DOHH2 (cell line): ENCODE measurements at regions not wholly inside any gene's neighbourhood (a gene's known extent, or its start where the extent isn't known, plus 50 kb on each side); places are given as distances from the start of the nearest gene placed in this dataset.
A peak's percentile ranks its signal among the peaks of the same experiment; 100 is the strongest.

Experiments
- H3F3A ChIP-seq: fragments of 200-600 bp; sonication (generic), shearing (Covaris generic); 2 replicates; pipeline ENCODE4 v1.6.0; 2016; ENCODE audit warnings: antibody characterized with exemption, mild to moderate bottlenecking; ENCODE audit not compliant: control insufficient read depth, insufficient read depth
- H3K27ac ChIP-seq: fragments of 200-600 bp; sonication (generic); 2 replicates; pipeline ENCODE4 v1.5.1; 2014; ENCODE audit warnings: low read depth, mild to moderate bottlenecking, low read length, moderate library complexity
- H3K27me3 ChIP-seq: fragments of 200-600 bp; sonication (generic); 2 replicates; pipeline ENCODE4 v1.6.1; 2014; ENCODE audit warnings: mild to moderate bottlenecking, low read length, mixed read lengths; ENCODE audit not compliant: control insufficient read depth
- H3K36me3 ChIP-seq: fragments of 200-600 bp; sonication (generic); 2 replicates; pipeline ENCODE4 v1.6.1; 2014; ENCODE audit warnings: mild to moderate bottlenecking, low read length, moderate library complexity, mixed read lengths; ENCODE audit not compliant: control insufficient read depth
- H3K4me1 ChIP-seq: fragments of 200-600 bp; sonication (generic); 2 replicates; pipeline ENCODE4 v1.6.1; 2014; ENCODE audit warnings: mild to moderate bottlenecking, low read length, mixed read lengths; ENCODE audit not compliant: control insufficient read depth
- H3K4me2 ChIP-seq: fragments of 200-600 bp; sonication (generic); 2 replicates; pipeline ENCODE4 v1.6.0; 2014; ENCODE audit warnings: mild to moderate bottlenecking, low read length, moderate library complexity
- H3K4me3 ChIP-seq: fragments of 200-600 bp; sonication (generic); 2 replicates; pipeline ENCODE4 v1.5.1; 2014; ENCODE audit warnings: mild to moderate bottlenecking, low read length, mixed read lengths
- H3K79me2 ChIP-seq: fragments of 200-600 bp; sonication (generic); 2 replicates; pipeline ENCODE4 v1.6.1; 2014; ENCODE audit warnings: mild to moderate bottlenecking, low read length, mixed read lengths; ENCODE audit not compliant: control insufficient read depth
- H3K9me2 ChIP-seq: fragments of 200-600 bp; sonication (generic); replicated peaks from 2 replicates; pipeline ENCODE4 v1.6.1; 2014; ENCODE audit warnings: mild to moderate bottlenecking, low read length, mixed read lengths; ENCODE audit not compliant: control insufficient read depth
- H3K9me3 ChIP-seq: fragments of 200-600 bp; sonication (generic); 2 replicates; pipeline ENCODE4 v1.6.1; 2014; ENCODE audit warnings: antibody characterized with exemption, low read length, mixed read lengths; ENCODE audit not compliant: control insufficient read depth, insufficient read depth
- H4K20me1 ChIP-seq: fragments of 200-600 bp; sonication (generic); 2 replicates; pipeline ENCODE4 v1.6.0; 2014; ENCODE audit warnings: low read depth, mild to moderate bottlenecking, antibody characterized with exemption, low read length, moderate library complexity; ENCODE audit not compliant: control insufficient read depth, insufficient read depth
- CTCF ChIP-seq: fragments of 200-600 bp; sonication (generic); IDR thresholded peaks from one replicate; pipeline ENCODE4 v1.5.1; 2014; ENCODE audit warnings: antibody characterized with exemption, mild to moderate bottlenecking, low read depth, low read length; ENCODE audit not compliant: poor library complexity, severe bottlenecking
- EZH2phosphoT487 ChIP-seq: fragments of 200-600 bp; sonication (generic); IDR thresholded peaks from 2 replicates; pipeline ENCODE4 v1.6.1; 2017; ENCODE audit warnings: borderline replicate concordance, mild to moderate bottlenecking, antibody characterized with exemption, low read length, moderate library complexity, mixed read lengths

- no peak overlapping the region for H3K4me2 ChIP-seq
- H3K4me3 ChIP-seq = no peak overlapping the region
- H3K9me2 ChIP-seq = no peaks in the 10 kb centered on the region
- H3K27ac ChIP-seq = no peak overlapping the region
- no peak for TF ChIP-seq EZH2phosphoT487
- no peaks in the 10 kb centered on the region for H3F3A ChIP-seq
- H3K36me3 ChIP-seq = no peaks in the 10 kb centered on the region
- H3K27me3 ChIP-seq = no peaks in the 10 kb centered on the region
- no peaks in the 10 kb centered on the region for H4K20me1 ChIP-seq
- H3K9me3 ChIP-seq = no peaks in the 10 kb centered on the region
- H3K4me1 ChIP-seq = peaks cover 10% of the 10 kb centered on the region
- H3K79me2 ChIP-seq = no peaks in the 10 kb centered on the region
These were observed 101.1 kb upstream of the IFNGR1 start for GRCh38 chr6:137320271-137320670.

GRCh38 chr6:137316626-137317025 lies 97.4 kb upstream of the IFNGR1 start:
- Histone ChIP-seq H3K27me3 (no peaks in the 10 kb centered on the region), H3K36me3 (no peaks in the 10 kb centered on the region), H3K27ac (no peak overlapping the region), H3K9me2 (no peaks in the 10 kb centered on the region), H3K4me3 (no peak overlapping the region), H3F3A (no peaks in the 10 kb centered on the region), H4K20me1 (no peaks in the 10 kb centered on the region), H3K4me1 (peaks cover 5% of the 10 kb centered on the region), H3K4me2 (no peak overlapping the region), H3K9me3 (no peaks in the 10 kb centered on the region), H3K79me2 (no peaks in the 10 kb centered on the region)
- TF ChIP-seq EZH2phosphoT487 (no peak), CTCF (no peak)

DNA sequence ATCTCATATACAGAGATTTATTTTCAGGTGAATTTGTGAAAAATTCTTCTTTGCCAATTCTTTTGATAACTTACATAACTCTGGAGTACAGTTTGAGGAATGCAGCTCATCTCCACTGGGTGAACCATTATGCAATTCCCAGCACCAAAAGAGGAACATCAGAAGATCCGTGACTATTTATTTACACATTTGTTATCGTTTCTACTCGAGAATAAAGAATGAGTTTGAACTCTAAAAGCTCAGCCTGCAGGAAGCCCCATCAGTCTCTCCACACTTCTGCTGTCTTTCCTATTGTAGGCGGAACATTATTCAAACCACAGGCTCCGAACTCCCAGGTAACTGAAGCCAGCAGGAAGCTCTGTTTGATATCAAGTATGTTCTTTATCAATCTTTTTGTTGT lies 95.9 kb upstream of the IFNGR1 start:
- Histone ChIP-seq H3K27ac (no peak overlapping the region), H3K36me3 (no peaks in the 10 kb centered on the region), H3K27me3 (no peaks in the 10 kb centered on the region), H4K20me1 (no peaks in the 10 kb centered on the region), H3F3A (no peaks in the 10 kb centered on the region), H3K4me1 (peaks cover 5% of the 10 kb centered on the region), H3K4me2 (no peak overlapping the region), H3K9me2 (no peaks in the 10 kb centered on the region), H3K79me2 (no peaks in the 10 kb centered on the region), H3K9me3 (no peaks in the 10 kb centered on the region), H3K4me3 (no peak overlapping the region)
- TF ChIP-seq CTCF = no peak

DNA sequence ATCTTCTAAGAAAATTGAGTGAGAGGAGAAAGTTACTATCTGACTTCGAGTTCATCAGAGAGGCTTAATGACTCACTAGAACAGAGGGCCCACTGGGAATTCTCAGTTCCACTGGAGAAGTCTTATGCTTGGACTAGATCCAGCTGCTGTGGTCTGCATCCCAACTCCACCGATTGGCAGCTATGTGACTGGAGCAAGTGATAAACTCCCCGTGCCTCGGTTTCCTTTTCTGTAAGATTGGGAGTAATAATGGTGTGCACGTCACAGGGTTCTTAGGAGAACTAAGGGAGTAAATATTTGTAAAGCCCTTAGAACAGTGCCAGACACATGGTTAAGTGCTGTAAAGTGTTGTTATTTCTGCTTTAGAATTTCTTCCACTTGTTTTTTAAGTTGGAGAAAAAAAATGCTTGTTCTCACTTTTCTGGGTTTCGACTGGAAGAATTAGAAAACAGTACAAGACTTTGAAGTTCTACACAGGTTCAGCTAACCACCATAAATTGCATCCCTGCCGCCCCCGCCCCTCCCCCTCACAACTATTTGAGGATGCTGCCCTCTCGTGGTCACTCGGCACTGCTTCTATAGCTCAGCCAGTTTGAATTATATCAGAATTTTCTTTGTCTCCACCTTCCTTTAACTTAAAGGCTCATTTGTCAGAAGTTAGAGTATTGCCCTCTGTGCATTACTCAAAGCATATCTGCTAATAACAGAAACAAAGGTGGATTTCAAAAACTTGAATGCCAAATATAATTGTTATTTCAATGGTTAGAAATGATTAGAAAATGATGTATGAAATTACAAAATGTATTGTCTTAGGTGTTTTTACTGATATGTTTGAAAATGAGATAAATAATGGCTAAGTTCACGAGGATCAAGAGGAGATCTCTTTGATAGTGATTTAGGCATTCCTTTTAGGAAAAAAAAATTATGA lies 95.0 kb upstream of the IFNGR1 start:
- Histone ChIP-seq H3K4me2 (no peak overlapping the region), H3F3A (no peaks in the 10 kb centered on the region), H3K36me3 (no peaks in the 10 kb centered on the region), H3K4me1 (peaks cover 12% of the 10 kb centered on the region), H3K9me3 (no peaks in the 10 kb centered on the region), H3K9me2 (no peaks in the 10 kb centered on the region), H3K79me2 (no peaks in the 10 kb centered on the region), H3K4me3 (no peak overlapping the region), H3K27me3 (no peaks in the 10 kb centered on the region), H3K27ac (no peak overlapping the region), H4K20me1 (no peaks in the 10 kb centered on the region)
- no peak for TF ChIP-seq EZH2phosphoT487
- peak; percentile 90 for TF ChIP-seq CTCF
